DND-41 (cell line): ENCODE measurements at regions not wholly inside any gene's neighbourhood (a gene's known extent, or its start where the extent isn't known, plus 50 kb on each side); places are given as distances from the start of the nearest gene placed in this dataset.

Experiments used
- ATAC-seq: fragments of 200-7000 bp; cut with Tn5 transposase; 3 replicates; pipeline ENCODE4 v1.9.1; 2021; ENCODE audit warnings: low read depth; ENCODE audit not compliant: insufficient read depth
- DNase-seq: peaks from one replicate; pipeline ENCODE4 v3.0.0-alpha.2; 2020
- H2AFZ ChIP-seq: 2 replicates; pipeline ENCODE4 v1.6.0; 2012; ENCODE audit warnings: low read depth, low read length
- H3K27ac ChIP-seq: 2 replicates; pipeline ENCODE4 v1.5.1; 2012; ENCODE audit warnings: low read length, inconsistent platforms
- H3K27me3 ChIP-seq: fragments of 200-600 bp; sonication (generic); 2 replicates; pipeline ENCODE4 v1.6.0; 2012; ENCODE audit warnings: low read length, mild to moderate bottlenecking, inconsistent platforms; ENCODE audit not compliant: insufficient read depth, poor library complexity
- H3K36me3 ChIP-seq: 2 replicates; pipeline ENCODE4 v1.5.1; 2012; ENCODE audit warnings: low read length, inconsistent platforms; ENCODE audit not compliant: insufficient read depth
- H3K4me1 ChIP-seq: 2 replicates; pipeline ENCODE4 v1.5.1; 2012; ENCODE audit warnings: mild to moderate bottlenecking, low read length; ENCODE audit not compliant: insufficient read depth
- H3K4me2 ChIP-seq: 2 replicates; pipeline ENCODE4 v1.6.0; 2012; ENCODE audit warnings: mild to moderate bottlenecking, moderate library complexity, low read length, inconsistent platforms; ENCODE audit not compliant: insufficient read depth
- H3K4me3 ChIP-seq, 2 experiments: fragments of 200-600 bp in 1 of 2; shearing (Covaris generic) in 1 of 2; 2 replicates each; pipeline ENCODE4 v1.5.1; 2012 to 2016; ENCODE audit warnings: inconsistent platforms in 2 of 2, low read length in 2 of 2, mild to moderate bottlenecking in 2 of 2, low read depth in 1 of 2, moderate library complexity in 1 of 2
- H3K79me2 ChIP-seq: 2 replicates; pipeline ENCODE4 v1.6.0; 2012; ENCODE audit warnings: low read length, inconsistent platforms; ENCODE audit not compliant: insufficient read depth
- H3K9ac ChIP-seq: 2 replicates; pipeline ENCODE4 v1.6.0; 2012; ENCODE audit warnings: low read depth, mild to moderate bottlenecking, inconsistent platforms, low read length, moderate library complexity
- H3K9me3 ChIP-seq: 2 replicates; pipeline ENCODE4 v1.5.1; 2012; ENCODE audit warnings: low read length, moderate library complexity, mild to moderate bottlenecking, inconsistent platforms; ENCODE audit not compliant: insufficient read depth, severe bottlenecking
- H4K20me1 ChIP-seq: 2 replicates; pipeline ENCODE4 v1.6.0; 2012; ENCODE audit warnings: low read length; ENCODE audit not compliant: insufficient read depth
- EZH2 ChIP-seq: IDR thresholded peaks from 3 replicates; pipeline ENCODE4 v1.6.1; 2012; ENCODE audit warnings: borderline replicate concordance, low read depth, mild to moderate bottlenecking, moderate library complexity, low read length, inconsistent platforms; ENCODE audit not compliant: severe bottlenecking
- TF ChIP-seq, protein P1 (sequence below): IDR thresholded peaks from 2 replicates; pipeline ENCODE4 v1.5.1; 2012; ENCODE audit warnings: borderline replicate concordance, low read length, moderate library complexity, mild to moderate bottlenecking; ENCODE audit not compliant: poor library complexity, severe bottlenecking; ENCODE audit errors: extremely low read depth

DNA sequence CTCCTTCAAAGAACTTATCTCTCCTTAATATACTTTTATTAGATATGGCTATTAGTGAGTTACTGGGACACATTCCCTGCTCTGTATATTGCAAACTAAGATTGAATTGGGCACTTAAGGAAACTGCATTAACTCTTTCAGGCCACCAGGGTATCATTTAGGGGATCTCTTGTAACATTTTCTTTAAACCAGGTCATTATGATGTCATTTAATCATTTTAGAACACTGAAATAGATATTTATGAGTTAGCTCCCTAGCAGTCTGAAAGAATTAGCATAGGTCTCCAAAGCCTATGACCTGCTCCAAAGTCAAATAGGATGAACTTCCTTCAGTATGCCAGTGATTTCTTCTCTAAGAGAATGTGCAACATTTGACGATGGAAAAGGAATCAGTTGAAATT lies 506.9 kb downstream of the FOXG1 start:
- Histone ChIP-seq H2AFZ (no peak overlapping the region), H3K4me3 (no peak overlapping the region), H3K9ac (no peak overlapping the region), H3K27ac (no peak overlapping the region), H3K4me1 (no peaks in the 10 kb centered on the region), H3K9me3 (no peaks in the 10 kb centered on the region), H4K20me1 (no peaks in the 10 kb centered on the region), H3K79me2 (no peaks in the 10 kb centered on the region), H3K27me3 (no peaks in the 10 kb centered on the region), H3K36me3 (no peaks in the 10 kb centered on the region), H3K4me2 (no peak overlapping the region)
- no peak for ATAC-seq
- no peak for DNase-seq
- TF ChIP-seq EZH2, result no peak
- TF ChIP-seq, protein P1, sequence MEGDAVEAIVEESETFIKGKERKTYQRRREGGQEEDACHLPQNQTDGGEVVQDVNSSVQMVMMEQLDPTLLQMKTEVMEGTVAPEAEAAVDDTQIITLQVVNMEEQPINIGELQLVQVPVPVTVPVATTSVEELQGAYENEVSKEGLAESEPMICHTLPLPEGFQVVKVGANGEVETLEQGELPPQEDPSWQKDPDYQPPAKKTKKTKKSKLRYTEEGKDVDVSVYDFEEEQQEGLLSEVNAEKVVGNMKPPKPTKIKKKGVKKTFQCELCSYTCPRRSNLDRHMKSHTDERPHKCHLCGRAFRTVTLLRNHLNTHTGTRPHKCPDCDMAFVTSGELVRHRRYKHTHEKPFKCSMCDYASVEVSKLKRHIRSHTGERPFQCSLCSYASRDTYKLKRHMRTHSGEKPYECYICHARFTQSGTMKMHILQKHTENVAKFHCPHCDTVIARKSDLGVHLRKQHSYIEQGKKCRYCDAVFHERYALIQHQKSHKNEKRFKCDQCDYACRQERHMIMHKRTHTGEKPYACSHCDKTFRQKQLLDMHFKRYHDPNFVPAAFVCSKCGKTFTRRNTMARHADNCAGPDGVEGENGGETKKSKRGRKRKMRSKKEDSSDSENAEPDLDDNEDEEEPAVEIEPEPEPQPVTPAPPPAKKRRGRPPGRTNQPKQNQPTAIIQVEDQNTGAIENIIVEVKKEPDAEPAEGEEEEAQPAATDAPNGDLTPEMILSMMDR, result no peak

DNA sequence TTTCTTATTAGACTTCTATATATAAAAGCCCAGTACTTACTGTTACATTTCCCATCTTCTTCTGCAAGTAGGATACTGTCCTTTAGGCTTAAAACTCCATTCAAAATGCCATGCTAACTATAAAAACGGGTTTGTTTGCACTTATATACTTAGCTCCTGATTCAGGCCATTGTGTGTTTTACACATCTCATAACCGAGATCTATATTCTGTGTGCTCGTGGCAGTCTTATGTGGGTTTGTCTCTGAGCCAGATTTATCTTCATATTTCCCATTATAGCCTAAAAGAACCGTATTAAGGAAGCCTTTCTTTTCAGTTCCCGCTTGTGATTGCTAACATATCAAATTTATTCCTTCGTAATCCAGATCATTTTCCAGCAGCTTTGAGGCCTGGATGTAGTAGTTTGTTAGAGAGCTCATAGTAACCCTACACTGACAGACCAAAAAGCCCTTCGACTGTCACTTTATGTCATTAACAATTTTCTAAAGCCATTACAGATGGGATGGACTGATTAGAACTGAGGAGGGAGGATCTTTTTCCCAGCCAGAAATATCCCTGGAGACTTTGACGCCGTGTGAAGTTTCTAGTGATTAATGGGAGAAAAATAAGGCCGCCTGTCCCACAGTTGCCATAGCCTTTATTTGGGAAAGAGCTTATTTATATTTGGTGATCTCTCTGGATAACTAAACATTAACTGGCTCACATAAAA lies 508.5 kb downstream of the FOXG1 start:
- ATAC-seq, result no peak
- no peaks in the 10 kb centered on the region for H3K4me1 ChIP-seq
- H3K27ac ChIP-seq, result no peak overlapping the region
- no peak overlapping the region for H3K4me2 ChIP-seq
- no peak for DNase-seq
- no peaks in the 10 kb centered on the region for H3K9me3 ChIP-seq
- H3K36me3 ChIP-seq, result no peaks in the 10 kb centered on the region
- H4K20me1 ChIP-seq, result no peaks in the 10 kb centered on the region
- H2AFZ ChIP-seq, result no peak overlapping the region
- TF ChIP-seq, protein P1, result no peak
- TF ChIP-seq EZH2, result no peak
- H3K79me2 ChIP-seq, result no peaks in the 10 kb centered on the region
- no peak overlapping the region for H3K9ac ChIP-seq
- no peak overlapping the region for H3K4me3 ChIP-seq
- no peaks in the 10 kb centered on the region for H3K27me3 ChIP-seq

DNA sequence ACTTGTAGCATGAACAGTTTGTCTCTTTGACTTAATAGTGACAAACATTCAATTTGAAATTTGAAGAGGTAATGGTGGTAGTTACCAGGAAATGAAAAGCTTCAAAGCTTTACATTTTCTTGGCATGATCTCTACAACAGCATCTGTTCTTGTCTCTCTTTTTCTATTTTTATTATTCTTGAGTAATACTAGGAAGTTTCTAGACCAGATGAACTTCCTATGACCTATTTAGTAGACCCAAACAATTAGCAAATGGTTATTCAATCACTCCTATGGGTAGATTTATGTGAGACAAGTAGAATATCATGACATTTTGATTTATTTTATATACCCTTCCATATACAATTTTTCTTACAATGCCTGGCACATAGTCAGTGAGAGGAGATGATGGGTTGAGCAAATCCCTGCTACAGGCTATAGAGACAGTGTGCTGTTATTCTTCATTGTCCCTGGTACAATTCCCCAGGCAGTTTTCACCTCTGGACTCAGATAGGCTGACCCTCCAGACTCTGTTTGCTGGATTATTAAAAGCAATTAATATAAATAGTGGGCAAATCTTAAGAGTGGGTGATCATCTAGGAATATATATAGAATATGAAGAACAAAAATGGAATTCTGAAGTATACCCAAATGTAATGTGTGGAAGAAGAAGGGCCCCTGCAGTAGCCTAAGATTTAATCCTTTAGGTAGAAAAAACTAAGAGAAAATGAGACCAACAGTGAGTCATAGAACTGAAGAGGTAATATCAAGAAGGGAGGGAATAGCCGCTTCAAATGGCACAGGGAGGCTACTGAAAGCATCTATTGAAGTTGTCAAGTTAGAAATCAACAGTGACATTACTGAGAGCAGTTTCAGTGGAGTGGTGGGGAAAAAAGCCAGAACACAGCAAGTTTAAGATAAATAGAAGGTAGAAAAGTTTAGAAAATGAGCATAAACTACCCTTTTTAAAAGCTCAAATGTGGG lies 512.0 kb downstream of the FOXG1 start:
- Histone ChIP-seq H2AFZ (no peak overlapping the region), H3K27ac (no peak overlapping the region), H3K36me3 (no peaks in the 10 kb centered on the region), H3K79me2 (no peaks in the 10 kb centered on the region), H3K9ac (no peak overlapping the region), H3K9me3 (no peaks in the 10 kb centered on the region), H3K27me3 (no peaks in the 10 kb centered on the region), H3K4me2 (no peak overlapping the region), H4K20me1 (no peaks in the 10 kb centered on the region), H3K4me3 (no peak overlapping the region), H3K4me1 (no peaks in the 10 kb centered on the region)
- no peak for TF ChIP-seq EZH2
- TF ChIP-seq, protein P1, result no peak
- no peak for ATAC-seq
- no peak for DNase-seq
